Fibroblast of lung (primary cell): ENCODE measurements at regions not wholly inside any gene's neighbourhood (a gene's known extent, or its start where the extent isn't known, plus 50 kb on each side); places are given as distances from the start of the nearest gene placed in this dataset.

Source experiments
- DNase-seq, 2 donors: peaks; one replicate each; pipeline versions ENCODE4 v3.0.0 to v3.0.0-alpha.2; 2010; ENCODE audit warnings: low read depth in 2 of 2
- H2AFZ ChIP-seq: 2 replicates; pipeline ENCODE4 v1.5.1; 2012; ENCODE audit warnings: low read length, control low read depth, inconsistent platforms
- H3K27ac ChIP-seq: 2 replicates; pipeline ENCODE4 v1.5.1; 2011; ENCODE audit warnings: low read length, control low read depth; ENCODE audit not compliant: insufficient read depth
- H3K27me3 ChIP-seq: 2 replicates; pipeline ENCODE4 v1.5.1; 2011; ENCODE audit warnings: mild to moderate bottlenecking, low read length; ENCODE audit not compliant: control insufficient read depth, insufficient read depth
- H3K36me3 ChIP-seq: 2 replicates; pipeline ENCODE4 v1.5.1; 2011; ENCODE audit warnings: low read length; ENCODE audit not compliant: control insufficient read depth, insufficient read depth
- H3K4me1 ChIP-seq: 2 replicates; pipeline ENCODE4 v1.5.1; 2011; ENCODE audit warnings: low read length; ENCODE audit not compliant: control insufficient read depth, insufficient read depth; ENCODE audit errors: extremely low read depth
- H3K4me2 ChIP-seq: 2 replicates; pipeline ENCODE4 v1.5.1; 2011; ENCODE audit warnings: low read length, control low read depth; ENCODE audit not compliant: insufficient read depth; ENCODE audit errors: extremely low read depth
- H3K4me3 ChIP-seq, 4 experiments: fragments of 200-600 bp in 1 of 4; sonication (generic) in 1 of 4; replicated peaks in 1 of 4; 2 replicates each; pipeline ENCODE4 v1.5.1; 2011 to 2016; ENCODE audit warnings: low read length in 4 of 4, low read depth in 3 of 4, mild to moderate bottlenecking in 3 of 4, control low read depth in 2 of 4, inconsistent platforms in 1 of 4, mixed read lengths in 1 of 4; ENCODE audit not compliant: insufficient read depth in 1 of 4; ENCODE audit errors: control extremely low read depth in 1 of 4
- H3K79me2 ChIP-seq: 2 replicates; pipeline ENCODE4 v1.5.1; 2012; ENCODE audit warnings: mild to moderate bottlenecking, low read length, inconsistent platforms; ENCODE audit not compliant: control insufficient read depth, insufficient read depth
- H3K9ac ChIP-seq: 2 replicates; pipeline ENCODE4 v1.5.1; 2011; ENCODE audit warnings: mild to moderate bottlenecking, low read length, control low read depth; ENCODE audit not compliant: insufficient read depth
- H3K9me3 ChIP-seq: 2 replicates; pipeline ENCODE4 v1.5.1; 2012; ENCODE audit warnings: low read depth, low read length; ENCODE audit not compliant: control insufficient read depth, insufficient read depth
- H4K20me1 ChIP-seq: 2 replicates; pipeline ENCODE4 v1.5.1; 2011; ENCODE audit warnings: low read length; ENCODE audit not compliant: control insufficient read depth, insufficient read depth; ENCODE audit errors: extremely low read depth
- EZH2 ChIP-seq: IDR thresholded peaks from 2 replicates; pipeline ENCODE4 v1.5.1; 2012; ENCODE audit warnings: low read length, control low read depth, mild to moderate bottlenecking; ENCODE audit errors: missing control alignments
- TF ChIP-seq, protein P1 (sequence below), 2 donors: IDR thresholded peaks in 1 of 2; conservative IDR thresholded peaks in 1 of 2; 1 replicate in 1 of 2; 2 replicates in 1 of 2; pipeline ENCODE4 v1.5.1; 2011 to 2012; ENCODE audit warnings: low read length in 2 of 2, control low read depth in 1 of 2, inconsistent platforms in 1 of 2, low read depth in 1 of 2, mild to moderate bottlenecking in 1 of 2

- Histone ChIP-seq H3K9ac (no peak overlapping the region), H3K36me3 (no peaks in the 10 kb centered on the region)
- TF ChIP-seq EZH2, result no peak
Measured at GRCh38 chr10:56057860-56058259, 303.2 kb downstream of the ZWINT start.

GRCh38 chr10:56035489-56035888 is 325.6 kb downstream of the ZWINT start:
- no peak overlapping the region for H3K27ac ChIP-seq
- no peak for DNase-seq
- H3K27me3 ChIP-seq, result no peaks in the 10 kb centered on the region
- no peaks in the 10 kb centered on the region for H3K9me3 ChIP-seq
- H3K9ac ChIP-seq, result no peak overlapping the region
- H3K4me3 ChIP-seq, result no peak overlapping the region
- H3K79me2 ChIP-seq, result no peaks in the 10 kb centered on the region
- H4K20me1 ChIP-seq, result no peaks in the 10 kb centered on the region
- H3K4me2 ChIP-seq, result no peak overlapping the region
- no peak for TF ChIP-seq EZH2
- TF ChIP-seq, protein P1, sequence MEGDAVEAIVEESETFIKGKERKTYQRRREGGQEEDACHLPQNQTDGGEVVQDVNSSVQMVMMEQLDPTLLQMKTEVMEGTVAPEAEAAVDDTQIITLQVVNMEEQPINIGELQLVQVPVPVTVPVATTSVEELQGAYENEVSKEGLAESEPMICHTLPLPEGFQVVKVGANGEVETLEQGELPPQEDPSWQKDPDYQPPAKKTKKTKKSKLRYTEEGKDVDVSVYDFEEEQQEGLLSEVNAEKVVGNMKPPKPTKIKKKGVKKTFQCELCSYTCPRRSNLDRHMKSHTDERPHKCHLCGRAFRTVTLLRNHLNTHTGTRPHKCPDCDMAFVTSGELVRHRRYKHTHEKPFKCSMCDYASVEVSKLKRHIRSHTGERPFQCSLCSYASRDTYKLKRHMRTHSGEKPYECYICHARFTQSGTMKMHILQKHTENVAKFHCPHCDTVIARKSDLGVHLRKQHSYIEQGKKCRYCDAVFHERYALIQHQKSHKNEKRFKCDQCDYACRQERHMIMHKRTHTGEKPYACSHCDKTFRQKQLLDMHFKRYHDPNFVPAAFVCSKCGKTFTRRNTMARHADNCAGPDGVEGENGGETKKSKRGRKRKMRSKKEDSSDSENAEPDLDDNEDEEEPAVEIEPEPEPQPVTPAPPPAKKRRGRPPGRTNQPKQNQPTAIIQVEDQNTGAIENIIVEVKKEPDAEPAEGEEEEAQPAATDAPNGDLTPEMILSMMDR (conservative IDR thresholded peaks at IDR 0.05 in 1 of 2, IDR thresholded peaks at IDR 0.05 in 1 of 2; ENCODE audit: low read depth in 1 of 2, low read length in 2 of 2), result no peak
- H2AFZ ChIP-seq, result no peak overlapping the region
- H3K4me1 ChIP-seq, result no peaks in the 10 kb centered on the region
- no peaks in the 10 kb centered on the region for H3K36me3 ChIP-seq

More at GRCh38 chr10:56057860-56058259, 303.2 kb downstream of the ZWINT start:
- H3K27ac ChIP-seq, result no peak overlapping the region
- H3K4me3 ChIP-seq, result no peak overlapping the region
- H2AFZ ChIP-seq, result no peak overlapping the region
- DNase-seq, result no peak
- H3K4me2 ChIP-seq, result no peak overlapping the region
- no peaks in the 10 kb centered on the region for H3K9me3 ChIP-seq
- H4K20me1 ChIP-seq, result no peaks in the 10 kb centered on the region
- no peaks in the 10 kb centered on the region for H3K4me1 ChIP-seq
- no peaks in the 10 kb centered on the region for H3K27me3 ChIP-seq
- H3K79me2 ChIP-seq, result no peaks in the 10 kb centered on the region

DNA sequence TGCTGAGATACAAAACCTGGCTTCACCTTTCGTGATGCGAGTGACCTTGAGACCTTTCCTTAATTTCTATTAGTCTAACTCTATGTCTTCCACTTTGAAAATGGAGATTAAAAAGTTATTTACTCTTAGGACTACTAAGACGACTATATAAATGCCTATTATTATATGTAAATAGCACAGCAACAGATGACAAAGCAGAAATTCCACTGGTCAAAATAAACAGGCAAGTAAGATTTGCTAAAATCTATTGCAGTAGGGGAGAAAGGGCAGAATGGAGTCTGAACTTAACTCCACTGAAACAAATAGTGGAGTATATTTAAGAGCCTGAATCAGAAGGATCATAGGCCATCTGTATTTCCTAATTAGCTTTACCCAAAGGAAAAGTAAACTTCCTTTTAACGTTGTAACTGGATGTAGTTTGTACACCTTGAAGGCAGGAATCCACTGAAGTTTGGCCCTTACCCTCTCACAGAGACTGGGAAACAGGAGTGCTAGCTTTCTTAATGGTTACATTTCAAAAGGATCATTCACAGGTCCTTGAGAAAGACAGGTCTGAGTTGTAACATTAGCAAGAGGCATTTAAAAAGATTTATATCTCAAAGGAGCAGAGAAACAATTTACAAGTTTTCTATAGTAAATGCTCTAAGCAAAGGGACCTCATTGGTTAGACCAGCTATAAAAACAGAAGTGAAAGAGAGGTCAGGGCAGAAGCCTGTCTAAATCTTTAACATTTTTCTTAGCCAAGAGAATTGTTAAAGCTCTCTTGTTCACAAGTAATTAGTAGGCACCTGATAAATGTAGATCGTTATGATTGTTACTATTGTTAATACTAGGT is 332.5 kb downstream of the ZWINT start:
- H3K27ac ChIP-seq, result no peak overlapping the region
- no peak overlapping the region for H2AFZ ChIP-seq
- H3K4me2 ChIP-seq, result no peak overlapping the region
- TF ChIP-seq, protein P1 (conservative IDR thresholded peaks at IDR 0.05 in 1 of 2, IDR thresholded peaks at IDR 0.05 in 1 of 2; ENCODE audit: low read depth in 1 of 2, low read length in 2 of 2), result no peak
- no peak for TF ChIP-seq EZH2
- H3K79me2 ChIP-seq, result no peaks in the 10 kb centered on the region
- H3K4me1 ChIP-seq, result no peaks in the 10 kb centered on the region
- no peaks in the 10 kb centered on the region for H3K36me3 ChIP-seq
- DNase-seq, result no peak
- H3K9me3 ChIP-seq, result no peaks in the 10 kb centered on the region
- H3K9ac ChIP-seq, result no peak overlapping the region
- H3K27me3 ChIP-seq, result no peaks in the 10 kb centered on the region
- no peak overlapping the region for H3K4me3 ChIP-seq
- no peaks in the 10 kb centered on the region for H4K20me1 ChIP-seq
